Medulla oblongata (tissue), 1 donor: ENCODE measurements at regions not wholly inside any gene's neighbourhood (a gene's known extent, or its start where the extent isn't known, plus 50 kb on each side); places are given as distances from the start of the nearest gene placed in this dataset.
A peak's percentile ranks its signal among the peaks of the same experiment; 100 is the strongest.

Experiments used
- DNase-seq: peaks from one replicate; pipeline ENCODE4 v3.0.0-alpha.2; 2015; ENCODE audit errors: extremely low spot score

DNA sequence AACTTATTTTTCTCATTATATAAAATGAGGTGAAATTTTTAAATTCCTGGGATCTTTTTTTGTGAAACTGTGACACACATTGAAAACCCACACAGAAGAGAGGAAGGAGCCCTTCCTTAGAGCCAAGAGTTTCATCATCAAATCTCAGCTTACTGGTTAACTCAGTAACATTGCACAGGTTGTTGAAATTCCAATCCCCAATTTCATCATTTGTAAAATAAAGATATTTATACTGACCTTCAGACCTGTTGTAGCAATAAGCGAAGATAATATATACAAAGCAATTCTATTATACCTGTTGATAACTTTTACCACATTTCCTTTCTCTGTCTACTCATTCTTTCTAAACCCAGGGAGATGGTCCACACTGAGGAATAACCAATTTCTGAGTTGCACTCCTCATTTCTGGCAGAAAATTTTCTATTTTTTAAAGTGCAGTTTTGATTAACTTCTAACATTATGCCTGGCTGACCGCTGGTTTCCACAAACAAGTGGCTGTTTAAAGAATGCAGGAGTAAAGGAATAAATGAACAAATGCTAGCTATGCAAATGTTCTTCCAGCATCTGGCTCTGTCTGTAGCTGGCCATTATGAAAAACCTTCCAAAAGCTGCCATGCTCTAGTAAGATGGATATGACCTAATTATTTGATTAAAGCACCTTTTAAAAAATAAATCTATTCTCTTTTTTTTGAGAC lies 105.7 kb upstream of the LINC00305 start:
- no peak for DNase-seq

DNA sequence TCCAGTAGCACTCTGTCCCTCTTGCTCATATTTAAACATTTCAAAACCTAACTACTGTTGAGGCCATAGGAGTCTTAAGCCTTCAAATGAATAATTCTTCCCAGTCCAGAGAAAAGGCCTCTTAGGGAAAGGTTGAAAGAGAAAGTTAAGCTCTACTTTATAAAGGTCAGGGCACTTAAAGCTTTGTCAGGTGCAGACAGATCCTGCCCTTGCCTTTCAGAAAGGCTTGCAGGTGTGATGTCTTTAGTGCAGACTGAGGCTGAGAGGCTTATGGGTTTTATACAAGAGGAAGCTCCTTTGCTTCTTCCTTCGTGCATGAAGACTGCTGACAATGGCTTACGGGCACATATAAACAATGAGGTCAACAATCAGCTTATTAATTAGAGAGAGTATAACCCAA lies 105.0 kb upstream of the LINC00305 start:
- no peak for DNase-seq

DNA sequence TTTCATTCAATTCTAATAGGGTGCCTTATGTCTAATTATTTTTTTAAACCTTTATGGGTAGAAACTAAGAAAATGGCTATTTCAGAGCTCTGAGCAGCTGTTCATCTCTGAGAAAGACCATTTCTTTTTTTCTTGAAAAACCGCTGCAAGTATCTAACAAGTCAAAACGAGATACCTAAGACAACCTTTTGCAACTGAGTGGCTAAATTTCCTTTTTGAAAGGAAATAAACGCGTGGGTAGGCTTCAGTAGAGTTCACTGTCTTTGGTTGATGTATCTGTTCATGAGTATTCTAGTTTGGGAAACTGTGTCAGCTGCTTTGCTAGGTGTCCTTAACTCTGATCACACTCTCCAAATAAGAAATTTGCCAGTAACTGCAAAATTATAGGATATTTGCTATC lies 104.3 kb upstream of the LINC00305 start:
- DNase-seq, result no peak

GRCh38 chr18:64248836-64249235 lies 99.9 kb upstream of the LINC00305 start:
- no peak for DNase-seq

GRCh38 chr18:64245126-64245861 lies 96.4 kb upstream of the LINC00305 start:
- no peak for DNase-seq

DNA sequence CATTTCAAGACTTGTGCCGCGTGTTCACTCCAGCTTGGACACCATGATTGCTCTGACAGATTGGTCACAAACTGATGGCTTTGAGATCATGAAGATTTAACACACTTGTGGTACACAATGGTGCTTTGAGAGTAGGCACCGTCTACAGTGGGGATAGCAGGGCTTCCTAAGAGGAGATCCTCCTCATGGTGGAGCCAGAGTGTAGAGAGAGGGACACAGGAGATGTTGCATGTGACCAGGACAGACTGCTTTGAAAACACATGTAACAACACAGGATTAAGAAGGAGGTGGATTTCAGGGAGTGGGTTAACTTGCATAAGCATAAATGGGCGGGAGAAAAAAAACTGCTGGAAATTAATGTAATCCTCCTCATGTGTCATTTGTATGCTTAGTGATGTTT lies 95.7 kb upstream of the LINC00305 start:
- peak; percentile 8 for DNase-seq

DNA sequence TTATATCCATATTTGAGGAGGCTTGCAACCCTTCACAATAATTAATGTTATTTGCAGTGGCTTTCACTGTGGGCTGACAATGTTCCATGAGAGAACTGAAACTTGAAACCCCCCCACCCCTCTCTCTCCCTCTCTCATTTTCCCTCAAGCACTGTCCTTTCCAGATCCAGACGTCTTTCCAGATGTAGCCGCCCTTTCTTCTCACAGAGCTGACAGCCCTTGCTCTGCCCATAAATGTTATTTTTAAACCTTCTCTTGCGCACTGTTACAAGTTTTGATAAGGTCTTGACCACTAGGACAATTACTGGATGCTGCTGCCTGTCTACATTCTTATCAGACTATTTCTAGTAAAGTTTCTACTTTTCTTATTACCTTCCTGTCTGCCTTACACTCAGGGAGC lies 91.4 kb upstream of the LINC00305 start:
- no peak for DNase-seq

DNA sequence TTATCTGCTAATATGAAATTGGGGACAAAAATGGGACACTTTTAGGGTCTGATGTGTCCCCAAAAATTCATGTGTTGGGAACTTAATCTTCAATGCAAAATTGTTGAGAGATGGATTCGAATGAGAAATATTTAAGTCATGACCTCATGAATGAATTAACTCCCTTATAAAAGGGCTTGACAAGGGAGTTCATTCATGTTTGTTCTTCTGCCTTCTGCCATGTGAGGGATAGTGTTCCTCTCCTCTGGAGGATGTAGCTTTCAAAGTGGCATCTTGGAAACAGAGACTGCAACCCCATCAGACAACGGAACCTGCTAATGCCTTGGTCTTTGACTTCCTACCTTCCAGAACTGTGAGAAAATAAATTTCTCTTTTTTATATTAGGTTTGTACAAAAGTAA lies 89.2 kb upstream of the LINC00305 start:
- DNase-seq, result peak; percentile 42

GRCh38 chr18:64234321-64234720 lies 85.4 kb upstream of the LINC00305 start:
- no peak for DNase-seq

DNA sequence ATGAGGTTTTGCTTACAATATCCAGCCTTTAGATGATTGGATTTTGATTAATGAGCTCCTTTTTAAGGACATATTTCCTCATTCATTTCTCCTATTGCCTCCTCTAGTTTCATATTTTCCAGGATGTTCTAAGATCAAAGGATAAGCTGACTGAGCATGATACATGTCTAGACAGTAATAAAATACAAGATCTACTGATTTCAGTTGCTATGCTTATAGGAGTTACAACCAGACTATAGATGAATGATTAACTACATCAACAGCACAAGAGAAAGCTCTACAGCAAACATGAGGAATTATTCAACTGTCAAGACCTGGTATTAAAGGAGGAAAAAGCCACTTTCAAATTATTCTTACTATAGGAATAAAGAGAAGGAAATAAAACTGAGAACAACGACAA lies 85.0 kb upstream of the LINC00305 start:
- no peak for DNase-seq

GRCh38 chr18:64220941-64221340 lies 72.1 kb upstream of the LINC00305 start:
- no peak for DNase-seq

DNA sequence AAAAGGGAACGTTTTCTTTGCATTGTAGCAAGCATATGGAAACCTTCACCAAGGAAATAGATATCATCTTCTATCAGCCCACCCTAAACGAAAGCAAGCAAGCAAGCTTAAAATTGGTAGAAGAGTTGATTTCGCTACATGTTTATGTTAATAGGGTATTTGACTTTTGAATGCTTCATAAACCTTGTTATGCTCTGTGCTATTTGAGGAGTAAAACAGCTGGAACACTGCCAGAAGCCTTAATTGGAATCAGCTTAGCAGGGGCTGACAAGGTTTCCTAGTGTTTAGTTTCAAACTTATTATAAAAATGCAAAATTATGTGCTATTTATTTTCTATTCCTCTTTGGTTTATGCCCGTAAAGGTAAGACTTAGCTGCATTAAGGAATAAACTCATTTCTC lies 70.6 kb upstream of the LINC00305 start:
- DNase-seq, result no peak

DNA sequence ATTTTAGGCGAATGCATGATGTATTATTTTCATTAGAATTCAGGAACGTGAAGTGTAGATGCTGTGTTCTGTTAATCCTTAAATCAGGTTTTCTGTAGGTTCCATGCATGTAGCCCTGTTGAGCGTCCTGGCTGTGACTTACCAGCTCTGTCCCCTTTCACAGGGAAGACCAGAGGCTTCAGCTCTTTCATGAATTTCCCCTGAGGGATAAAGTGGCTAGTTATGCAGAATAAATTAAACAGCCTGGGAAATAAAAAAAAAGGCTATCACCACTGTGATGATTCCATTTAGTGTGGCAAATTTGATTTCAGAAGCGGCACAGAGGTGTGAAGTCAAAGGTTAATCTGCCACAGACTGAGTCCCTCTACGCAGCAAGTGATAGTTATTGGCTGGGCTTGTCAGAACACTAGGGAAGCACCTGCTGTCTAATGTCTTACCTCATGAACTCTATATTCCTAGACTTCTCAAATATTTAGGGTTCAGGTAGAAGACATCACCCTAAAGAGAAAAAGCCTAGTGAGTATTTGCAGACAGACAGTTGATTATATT lies 61.6 kb upstream of the LINC00305 start:
- DNase-seq, result no peak

DNA sequence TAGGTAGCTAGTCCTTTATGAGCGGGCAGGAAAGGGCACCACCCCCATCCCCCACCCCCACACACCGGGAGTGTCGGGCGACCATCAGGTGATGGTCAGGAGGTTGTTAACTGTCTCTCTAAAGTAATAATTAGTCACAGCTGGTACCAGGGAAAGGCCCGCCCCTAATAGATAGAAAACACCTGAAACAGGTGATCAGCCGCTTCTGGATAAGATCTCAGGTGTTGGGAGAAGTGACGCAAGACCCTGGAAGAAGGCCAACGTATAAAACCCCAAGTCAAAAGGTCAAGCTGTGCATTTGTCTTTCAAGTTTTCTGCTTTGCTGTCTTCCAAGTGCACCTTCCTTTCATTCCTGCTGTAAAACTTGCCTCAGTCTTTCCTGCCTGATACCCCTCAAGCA lies 59.6 kb upstream of the LINC00305 start:
- DNase-seq, result no peak

DNA sequence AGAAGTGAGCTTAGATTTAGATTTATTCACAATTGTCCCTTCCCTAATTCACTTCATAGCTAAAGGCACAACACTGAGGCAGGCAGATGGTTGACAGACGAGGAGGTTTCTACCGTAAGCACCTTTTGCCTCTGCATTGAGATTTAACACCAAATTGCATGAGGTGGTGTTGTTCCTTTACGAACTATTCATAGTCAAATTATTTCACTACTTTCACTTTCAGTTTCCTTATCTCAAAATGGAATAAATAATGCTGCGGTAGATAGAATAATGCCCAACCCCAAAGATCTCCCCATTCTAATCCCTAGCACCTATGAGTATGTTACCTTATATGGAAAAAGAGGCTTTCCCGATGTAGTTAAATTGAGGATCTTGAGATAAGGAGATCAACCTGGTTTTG lies 58.9 kb upstream of the LINC00305 start:
- no peak for DNase-seq

DNA sequence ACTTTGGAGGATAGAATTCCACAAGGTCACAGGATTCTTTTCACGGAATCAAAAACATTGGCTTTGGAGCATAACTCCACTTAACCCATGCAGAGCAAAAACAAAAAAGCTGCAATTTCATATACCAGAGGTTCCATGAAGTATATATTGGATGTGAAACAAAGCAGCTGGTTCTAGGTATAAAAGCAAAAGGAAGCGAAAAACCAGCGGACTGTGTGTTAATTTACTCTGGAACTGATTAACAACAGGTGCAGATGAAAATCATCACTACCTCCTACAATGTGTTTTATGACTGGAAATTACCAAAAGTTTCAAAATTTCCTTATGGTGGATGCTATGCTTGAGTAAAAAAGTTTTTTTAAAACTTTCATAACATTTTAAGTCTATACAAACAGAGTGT lies 54.4 kb upstream of the LINC00305 start:
- no peak for DNase-seq

DNA sequence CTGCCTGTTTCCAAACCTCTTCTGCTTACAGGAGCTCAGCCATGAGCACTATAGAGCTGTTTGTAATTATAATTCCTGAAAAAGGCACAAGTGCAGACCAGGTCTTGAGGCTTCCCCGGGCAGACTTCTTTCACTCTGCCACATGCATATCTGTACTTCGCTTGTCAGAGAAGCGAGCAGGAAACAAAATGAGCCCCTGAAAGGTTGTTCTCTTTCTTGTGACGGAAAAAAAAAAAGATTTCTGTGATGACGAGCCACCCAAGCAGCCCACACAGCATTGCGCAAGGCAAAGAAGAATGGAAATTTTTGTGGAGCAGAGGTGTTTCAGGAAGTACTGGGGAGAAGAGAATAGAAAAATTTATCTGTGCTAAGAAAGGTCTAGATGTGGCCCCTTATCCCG lies 54.0 kb upstream of the LINC00305 start:
- no peak for DNase-seq

GRCh38 chr18:64202210-64202836 lies 53.4 kb upstream of the LINC00305 start:
- DNase-seq, result no peak

DNA sequence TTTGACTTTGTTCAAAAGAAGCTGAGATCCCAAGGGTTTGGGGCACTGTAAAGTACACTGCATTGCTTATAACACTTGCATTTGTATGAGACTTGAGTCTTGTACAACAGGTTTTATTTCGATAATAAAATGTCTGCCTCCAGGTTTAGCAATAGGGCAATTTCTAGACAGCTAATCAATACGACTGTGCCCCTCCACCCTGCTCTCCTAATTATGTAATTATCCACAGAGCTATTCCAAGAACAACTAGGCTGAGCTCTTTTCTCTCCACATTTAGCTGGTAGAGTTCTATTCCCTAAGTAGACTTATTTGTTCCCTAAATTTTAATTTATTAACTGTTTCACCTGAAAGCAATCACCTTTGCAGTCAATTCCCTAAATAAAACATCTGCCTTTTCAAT lies 52.9 kb upstream of the LINC00305 start:
- no peak for DNase-seq

GRCh38 chr18:64199581-64199980 lies 50.7 kb upstream of the LINC00305 start:
- no peak for DNase-seq
